WTC11 (cell line): ENCODE measurements at regions not wholly inside any gene's neighbourhood (a gene's known extent, or its start where the extent isn't known, plus 50 kb on each side); places are given as distances from the start of the nearest gene placed in this dataset.

ENCODE experiments used
- ATAC-seq: fragments of 200-7000 bp; cut with Tn5 transposase; 2 replicates; pipeline ENCODE4 v1.10.0; 2021; ENCODE audit warnings: mild to moderate bottlenecking, moderate library complexity
- CTCF ChIA-PET: fragments of 300-600 bp; sonication (Branson Sonifier 250); formaldehyde crosslinking; loops from one replicate; lab custom pipeline; 2021; ENCODE audit warnings: antibody characterized with exemption; lab: Charles Lee
- POLR2A ChIA-PET: fragments of 350-600 bp; sonication (Branson Sonifier 250); formaldehyde crosslinking; loops from one replicate; lab custom pipeline; 2021; ENCODE audit warnings: antibody characterized with exemption; lab: Charles Lee
- DNase-seq: peaks from one replicate; pipeline ENCODE4 v3.0.0; 2021; ENCODE audit warnings: low spot score
- H3K27ac Mint-ChIP-seq: 2 replicates; pipeline ENCODE4 v1.8.0; 2021; ENCODE audit warnings: mixed read lengths
- H3K27me3 Mint-ChIP-seq: 2 replicates; pipeline ENCODE4 v1.8.0; 2021; ENCODE audit warnings: low read depth, mild to moderate bottlenecking, moderate library complexity, mixed read lengths
- H3K36me3 Mint-ChIP-seq: 2 replicates; pipeline ENCODE4 v1.8.0; 2021; ENCODE audit warnings: mixed read lengths
- H3K4me1 Mint-ChIP-seq: 2 replicates; pipeline ENCODE4 v1.8.0; 2022; ENCODE audit warnings: mixed read lengths
- H3K4me3 Mint-ChIP-seq: 2 replicates; pipeline ENCODE4 v1.8.0; 2021; ENCODE audit warnings: mild to moderate bottlenecking, moderate library complexity, mixed read lengths
- H3K9me3 Mint-ChIP-seq: 2 replicates; pipeline ENCODE4 v1.8.0; 2021; ENCODE audit warnings: mixed read lengths
- ATF1 ChIP-seq: sonication (generic); formaldehyde crosslinking; IDR thresholded peaks from 2 replicates; pipeline ENCODE4 v1.8.1; 2023; ENCODE audit warnings: mild to moderate bottlenecking, moderate library complexity, missing genetic modification reagents
- CBFB ChIP-seq: sonication (generic); formaldehyde crosslinking; IDR thresholded peaks from 2 replicates; pipeline ENCODE4 v1.8.1; 2022; ENCODE audit warnings: mild to moderate bottlenecking, low read depth, missing genetic modification reagents
- CDX4 ChIP-seq: fragments of 250-450 bp; sonication (Bioruptor Pico); IDR thresholded peaks from 2 replicates; pipeline ENCODE4 v1.9.0; 2021; ENCODE audit warnings: moderate library complexity, mild to moderate bottlenecking, inconsistent platforms, borderline replicate concordance
- E2F5 ChIP-seq: sonication (generic); formaldehyde crosslinking; IDR thresholded peaks from 2 replicates; pipeline ENCODE4 v1.8.1; 2022; ENCODE audit warnings: mild to moderate bottlenecking, moderate library complexity, missing genetic modification reagents
- ETV6 ChIP-seq: sonication (generic); formaldehyde crosslinking; IDR thresholded peaks from 2 replicates; pipeline ENCODE4 v1.8.1; 2022; ENCODE audit warnings: mild to moderate bottlenecking, missing genetic modification reagents
- FOXJ3 ChIP-seq: sonication (generic); formaldehyde crosslinking; IDR thresholded peaks from 2 replicates; pipeline ENCODE4 v1.9.0; 2021; ENCODE audit warnings: missing genetic modification reagents, mild to moderate bottlenecking, borderline replicate concordance
- FOXP1 ChIP-seq: sonication (generic); formaldehyde crosslinking; IDR thresholded peaks from 2 replicates; pipeline ENCODE4 v1.8.0; 2022; ENCODE audit warnings: missing genetic modification reagents, mild to moderate bottlenecking, moderate library complexity, borderline replicate concordance
- GRHL2 ChIP-seq: fragments of 250-450 bp; sonication (Bioruptor Pico); IDR thresholded peaks from 2 replicates; pipeline ENCODE4 v1.8.0; 2022; ENCODE audit warnings: mild to moderate bottlenecking, moderate library complexity; ENCODE audit not compliant: insufficient replicate concordance, severe bottlenecking
- HMGXB4 ChIP-seq: sonication (generic); formaldehyde crosslinking; IDR thresholded peaks from 2 replicates; pipeline ENCODE4 v1.8.1; 2023; ENCODE audit warnings: mild to moderate bottlenecking, moderate library complexity, missing genetic modification reagents
- IRF1 ChIP-seq: sonication (generic); formaldehyde crosslinking; IDR thresholded peaks from 2 replicates; pipeline ENCODE4 v1.8.0; 2023; ENCODE audit warnings: missing genetic modification reagents
- IRF2 ChIP-seq: sonication (generic); formaldehyde crosslinking; IDR thresholded peaks from 2 replicates; pipeline ENCODE4 v1.8.0; 2022; ENCODE audit warnings: low read depth, missing genetic modification reagents, borderline replicate concordance
- MXD4 ChIP-seq: fragments of 250-450 bp; sonication (Bioruptor Pico); IDR thresholded peaks from 2 replicates; pipeline ENCODE4 v1.8.0; 2021; ENCODE audit warnings: mild to moderate bottlenecking, moderate library complexity, borderline replicate concordance
- MYBL2 ChIP-seq: sonication (generic); formaldehyde crosslinking; IDR thresholded peaks from 2 replicates; pipeline ENCODE4 v1.8.1; 2023; ENCODE audit warnings: mild to moderate bottlenecking, moderate library complexity, missing genetic modification reagents
- NFE2L1 ChIP-seq: sonication (generic); formaldehyde crosslinking; IDR thresholded peaks from 2 replicates; pipeline ENCODE4 v1.8.1; 2023; ENCODE audit warnings: missing genetic modification reagents
- NFYB ChIP-seq: sonication (generic); formaldehyde crosslinking; conservative IDR thresholded peaks from 2 replicates; pipeline ENCODE4 v1.8.0; 2022; ENCODE audit warnings: low read depth, missing genetic modification reagents
- NR2C2 ChIP-seq: sonication (generic); formaldehyde crosslinking; IDR thresholded peaks from 2 replicates; pipeline ENCODE4 v1.8.0; 2022; ENCODE audit warnings: mild to moderate bottlenecking, missing genetic modification reagents
- PREB ChIP-seq: sonication (generic); formaldehyde crosslinking; IDR thresholded peaks from 2 replicates; pipeline ENCODE4 v1.8.1; 2022; ENCODE audit warnings: mild to moderate bottlenecking, missing genetic modification reagents, moderate library complexity, borderline replicate concordance
- RELA ChIP-seq: sonication (generic); formaldehyde crosslinking; IDR thresholded peaks from 2 replicates; pipeline ENCODE4 v1.8.1; 2022; ENCODE audit warnings: missing genetic modification reagents, mild to moderate bottlenecking, borderline replicate concordance
- RORB ChIP-seq: fragments of 250-450 bp; sonication (Bioruptor Pico); IDR thresholded peaks from 2 replicates; pipeline ENCODE4 v1.9.0; 2021; ENCODE audit warnings: mild to moderate bottlenecking
- SOX15 ChIP-seq: fragments of 250-450 bp; sonication (Bioruptor Pico); IDR thresholded peaks from 2 replicates; pipeline ENCODE4 v1.9.0; 2021; ENCODE audit warnings: mild to moderate bottlenecking
- TEAD4 ChIP-seq: sonication (generic); formaldehyde crosslinking; IDR thresholded peaks from 2 replicates; pipeline ENCODE4 v1.8.0; 2022; ENCODE audit warnings: mild to moderate bottlenecking, missing genetic modification reagents
- TP53 ChIP-seq: sonication (generic); formaldehyde crosslinking; IDR thresholded peaks from 2 replicates; pipeline ENCODE4 v1.8.1; 2023; ENCODE audit warnings: mild to moderate bottlenecking, missing genetic modification reagents
- ZBTB21 ChIP-seq: sonication (generic); formaldehyde crosslinking; IDR thresholded peaks from 2 replicates; pipeline ENCODE4 v1.8.1; 2023; ENCODE audit warnings: mild to moderate bottlenecking, missing genetic modification reagents, borderline replicate concordance
- ZNF138 ChIP-seq: sonication (generic); formaldehyde crosslinking; conservative IDR thresholded peaks from 2 replicates; pipeline ENCODE4 v1.8.1; 2022; ENCODE audit warnings: mild to moderate bottlenecking, moderate library complexity, missing genetic modification reagents
- ZNF396 ChIP-seq: fragments of 250-450 bp; sonication (Bioruptor Pico); IDR thresholded peaks from 2 replicates; pipeline ENCODE4 v1.8.0; 2021; ENCODE audit warnings: mild to moderate bottlenecking, moderate library complexity, borderline replicate concordance

GRCh38 chr6:127404594-127405178, 54.5 kb downstream of the KIAA0408 start:
- H3K9me3 Mint-ChIP-seq, result peaks cover 6% of the 10 kb centered on the region
- DNase-seq, result no peak
- H3K36me3 Mint-ChIP-seq, result no peaks in the 10 kb centered on the region; the same call in 1 of the 2 replicates
- ChIA-PET POLR2A (no interaction called here), CTCF (no interaction called here)
- TF ChIP-seq ZNF138 (CRISPR knock-in tag) (no peak), IRF1 (CRISPR knock-in tag) (no peak), RELA (CRISPR knock-in tag) (no peak)
- no peak for ATAC-seq
- H3K4me1 Mint-ChIP-seq, result peaks cover 3% of the 10 kb centered on the region
- no peaks in the 10 kb centered on the region for H3K27me3 Mint-ChIP-seq
- no peak overlapping the region for H3K4me3 Mint-ChIP-seq
- H3K27ac Mint-ChIP-seq, result no peak overlapping the region

- Mint-ChIP-seq H3K9me3 (peaks cover 6% of the 10 kb centered on the region), H3K36me3 (no peaks in the 10 kb centered on the region; the same call in 1 of the 2 replicates), H3K4me1 (peaks cover 3% of the 10 kb centered on the region), H3K27ac (no peak overlapping the region), H3K27me3 (no peaks in the 10 kb centered on the region), H3K4me3 (no peak overlapping the region)
- CTCF ChIA-PET, result no interaction called here
- DNase-seq, result no peak
- ATAC-seq, result no peak
- POLR2A ChIA-PET, result no interaction called here
- TF ChIP-seq PREB, result no peak
- no peak for TF ChIP-seq MYBL2 (CRISPR knock-in tag)
- TF ChIP-seq CBFB (CRISPR knock-in tag), result no peak
- TF ChIP-seq MXD4 (CRISPR knock-in tag), result no peak
- TF ChIP-seq NFE2L1, result no peak
- no peak for TF ChIP-seq FOXJ3 (CRISPR knock-in tag)
- TF ChIP-seq SOX15 (CRISPR knock-in tag), result no peak
- no peak for TF ChIP-seq TEAD4
- no peak for TF ChIP-seq GRHL2 (CRISPR knock-in tag)
Measured at GRCh38 chr6:127404133-127404532, 55.1 kb downstream of the KIAA0408 start.

GRCh38 chr6:127403636-127404035, 55.6 kb downstream of the KIAA0408 start:
- H3K27me3 Mint-ChIP-seq, result no peaks in the 10 kb centered on the region
- ChIA-PET CTCF (interaction anchor here (1.4 kb wide), 1 partner anchor 17 kb away, joined by 4 read pairs; no protein-coding TSS in a partner anchor), POLR2A (no interaction called here)
- H3K4me1 Mint-ChIP-seq, result peaks cover 3% of the 10 kb centered on the region
- no peak overlapping the region for H3K27ac Mint-ChIP-seq
- DNase-seq, result no peak
- no peaks in the 10 kb centered on the region; the same call in 1 of the 2 replicates for H3K36me3 Mint-ChIP-seq
- TF ChIP-seq ETV6 (CRISPR knock-in tag) (no peak), CDX4 (CRISPR knock-in tag) (no peak), IRF2 (CRISPR knock-in tag) (no peak), CBFB (CRISPR knock-in tag) (no peak), NR2C2 (no peak), ATF1 (CRISPR knock-in tag) (no peak), ZBTB21 (CRISPR knock-in tag) (no peak), E2F5 (CRISPR knock-in tag) (no peak), NFYB (CRISPR knock-in tag) (no peak), ZNF396 (CRISPR knock-in tag) (no peak), HMGXB4 (CRISPR knock-in tag) (no peak), TP53 (CRISPR knock-in tag) (no peak), FOXJ3 (CRISPR knock-in tag) (no peak), RORB (CRISPR knock-in tag) (no peak), FOXP1 (CRISPR knock-in tag) (no peak)
- TF ChIP-seq, all 79 proteins: peak for 0
- no peak for ATAC-seq
- no peak overlapping the region for H3K4me3 Mint-ChIP-seq
- peaks cover 6% of the 10 kb centered on the region for H3K9me3 Mint-ChIP-seq
